GM20431 (cell line): ENCODE measurements at regions not wholly inside any gene's neighbourhood (a gene's known extent, or its start where the extent isn't known, plus 50 kb on each side); places are given as distances from the start of the nearest gene placed in this dataset.
"Not testable (repeated sequence)": the region's sequence is repeated elsewhere in the genome, so short reads cannot be mapped to it uniquely, and the experiment has no call there.

Experiments
- in situ Hi-C: fragments of 300-500 bp; cut with MseI, MboI; formaldehyde crosslinking; loops from one replicate; pipeline ENCODE4 v1.15.0; 2020; ENCODE audit warnings: low sequenced_read_pairs; ENCODE audit not compliant: unreplicated experiment

GRCh38 chr3:88876724-88877123 lies 230.7 kb upstream of the EPHA3 start:
- in situ Hi-C loops: no loop called here

GRCh38 chr3:88879905-88880304 lies 227.5 kb upstream of the EPHA3 start:
- in situ Hi-C loops: no loop called here

DNA sequence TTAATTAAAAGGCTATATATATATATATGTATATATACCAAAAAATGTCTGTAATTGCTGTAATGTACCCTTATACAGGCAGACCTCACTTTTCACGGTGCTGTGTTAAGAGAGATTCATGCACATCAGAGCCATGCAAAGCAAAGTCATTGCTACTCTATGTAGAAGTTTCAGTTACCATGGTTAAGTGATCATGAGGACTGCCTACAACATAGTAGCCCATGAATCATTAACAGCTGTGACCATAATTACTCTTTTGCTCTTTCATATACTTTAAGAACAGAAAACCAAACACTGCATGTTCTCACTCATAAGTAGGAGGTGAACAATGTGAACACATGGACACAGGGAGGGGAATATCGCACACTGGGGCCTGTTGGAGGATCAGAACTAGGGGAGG lies 225.3 kb upstream of the EPHA3 start:
- in situ Hi-C loops: no loop called here

GRCh38 chr3:88886624-88887023 lies 220.8 kb upstream of the EPHA3 start:
- in situ Hi-C loops: not testable (repeated sequence)

GRCh38 chr3:88896026-88896425 lies 211.4 kb upstream of the EPHA3 start:
- in situ Hi-C loops: no loop called here

GRCh38 chr3:88912294-88912877 lies 195.0 kb upstream of the EPHA3 start:
- in situ Hi-C loops: no loop called here

DNA sequence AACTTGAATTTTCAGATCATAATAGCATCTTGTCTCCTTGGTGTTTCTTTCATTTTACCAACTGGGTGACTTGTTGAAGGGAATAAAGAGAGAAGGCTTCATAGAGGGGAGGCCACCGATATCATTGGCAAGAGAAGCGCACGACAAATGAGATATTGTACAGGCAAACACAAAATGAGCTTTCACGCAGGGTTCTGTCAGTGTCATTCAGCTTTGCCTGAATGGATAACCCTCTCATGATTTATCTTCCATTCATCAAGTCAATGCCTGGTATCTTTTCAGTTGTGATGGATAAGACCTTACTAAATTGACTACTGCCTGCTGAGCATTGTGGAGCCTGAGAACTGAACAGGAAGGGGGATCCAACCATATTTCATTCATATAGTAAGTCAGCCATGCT lies 188.6 kb upstream of the EPHA3 start:
- in situ Hi-C loops: no loop called here

DNA sequence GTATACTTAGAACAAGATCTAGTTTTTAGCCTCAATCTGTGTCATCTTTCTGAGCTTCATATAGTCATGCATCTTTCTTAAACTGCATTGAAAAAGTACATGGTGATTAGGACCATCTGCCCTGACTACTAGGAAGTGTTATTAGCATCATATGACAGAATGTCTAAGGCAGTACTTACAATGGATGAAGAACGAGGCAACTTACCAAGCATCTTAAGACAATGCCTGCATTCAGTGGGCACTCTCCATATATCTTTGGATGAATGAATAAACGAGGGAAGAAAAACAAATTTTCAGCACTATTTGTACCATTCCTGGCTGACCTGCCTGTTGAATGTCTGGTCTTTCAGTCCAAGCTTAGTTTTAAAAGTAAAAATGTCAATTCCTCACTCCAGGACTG lies 185.4 kb upstream of the EPHA3 start:
- in situ Hi-C loops: no loop called here

- in situ Hi-C loops: no loop called here
Observed at GRCh38 chr3:88926221-88926620, 181.2 kb upstream of the EPHA3 start.

GRCh38 chr3:88930611-88931010 lies 176.8 kb upstream of the EPHA3 start:
- in situ Hi-C loops: no loop called here

DNA sequence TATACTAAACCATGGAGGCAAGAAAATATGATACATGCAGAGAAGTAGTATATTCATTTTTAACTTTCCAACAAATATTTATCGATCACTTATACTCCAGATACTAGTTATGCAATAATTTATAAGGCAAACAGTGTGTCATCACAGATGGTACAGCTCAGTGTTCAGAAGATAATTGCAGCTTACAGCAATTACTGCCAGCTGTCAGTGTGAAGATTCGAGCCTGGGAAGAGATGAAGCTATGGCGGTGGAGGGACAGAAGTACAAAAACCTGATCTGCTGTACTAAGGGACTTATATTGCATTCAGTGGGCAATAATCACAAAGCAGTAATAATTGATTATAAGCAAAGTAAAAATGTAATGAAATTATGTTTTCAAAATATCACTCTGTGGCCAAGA lies 170.6 kb upstream of the EPHA3 start:
- in situ Hi-C loops: no loop called here

DNA sequence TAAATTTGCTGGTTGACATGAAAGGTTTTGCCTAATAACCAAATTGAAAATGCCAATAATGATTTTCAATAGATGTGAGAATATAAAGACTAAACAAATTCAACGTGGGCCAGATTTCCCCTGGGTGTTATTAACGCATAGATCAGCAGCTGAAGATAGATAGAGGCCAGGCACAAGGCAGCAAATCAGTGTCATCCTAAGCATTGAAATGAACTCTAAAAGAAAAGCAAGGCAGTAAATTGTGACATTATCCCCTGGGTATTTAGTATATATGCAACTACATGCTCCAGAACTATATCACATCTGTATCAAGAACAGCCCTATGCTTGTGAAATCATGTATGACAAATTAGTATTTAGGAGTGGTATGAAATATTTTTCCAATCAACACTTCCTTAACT lies 167.1 kb upstream of the EPHA3 start:
- in situ Hi-C loops: no loop called here

- in situ Hi-C loops: no loop called here
Observed at GRCh38 chr3:88947013-88947412, 160.4 kb upstream of the EPHA3 start.

- in situ Hi-C loops: no loop called here
Observed at GRCh38 chr3:88954853-88955252, 152.6 kb upstream of the EPHA3 start.

- in situ Hi-C loops: no loop called here
Observed at GRCh38 chr3:88955274-88955673, 152.1 kb upstream of the EPHA3 start.

DNA sequence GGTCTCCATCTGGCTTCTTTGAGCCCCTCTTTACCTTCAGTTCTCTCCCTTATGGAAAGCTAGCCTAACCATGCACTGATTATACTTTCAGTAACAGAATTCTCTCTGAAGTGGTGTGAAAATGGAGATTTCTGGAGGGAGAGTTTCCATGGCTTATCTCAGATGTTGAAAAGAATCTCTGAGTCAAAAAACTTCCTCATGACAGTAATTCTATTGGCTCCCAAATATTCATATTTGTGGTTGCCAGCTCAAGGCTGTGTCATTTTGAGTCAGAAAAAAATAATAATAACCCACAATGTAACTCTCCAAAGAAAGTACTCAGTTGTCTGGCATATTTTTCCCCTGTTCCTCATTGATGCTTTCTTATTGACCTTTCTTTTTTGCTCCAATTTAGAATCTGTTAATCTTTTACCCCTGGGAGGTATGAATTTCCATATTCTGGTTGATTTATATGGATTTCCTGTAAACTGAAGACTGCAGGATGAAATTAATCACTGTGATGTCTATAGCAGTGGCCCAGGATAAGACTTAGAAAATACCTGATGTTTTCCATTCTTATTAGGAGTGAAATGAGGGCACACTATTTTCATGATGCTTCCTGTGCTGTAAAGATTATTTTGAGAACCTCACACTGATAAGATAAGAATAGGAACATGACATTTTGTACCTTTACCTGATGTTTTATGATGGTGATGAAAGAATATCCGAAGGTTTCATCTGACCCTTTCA lies 149.5 kb upstream of the EPHA3 start:
- in situ Hi-C loops: no loop called here

DNA sequence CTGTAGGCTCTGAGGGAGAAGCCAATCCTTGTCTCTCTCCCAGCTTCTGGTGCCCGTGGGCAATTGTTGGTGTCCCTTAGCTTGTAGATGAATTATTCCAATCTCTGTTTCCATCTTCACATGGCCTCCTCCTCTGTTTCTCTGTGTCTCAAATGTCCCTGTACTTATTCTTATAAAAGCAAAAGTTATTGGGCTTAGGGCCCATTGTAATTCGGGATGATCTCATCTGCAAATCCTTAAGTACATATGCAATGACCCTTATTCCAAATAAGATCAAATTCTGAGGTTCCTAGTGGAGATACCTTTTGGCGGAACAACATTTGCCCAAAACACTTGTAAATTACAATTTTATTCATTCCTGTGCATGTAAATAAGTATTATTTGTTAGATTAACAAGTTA lies 147.4 kb upstream of the EPHA3 start:
- in situ Hi-C loops: no loop called here

DNA sequence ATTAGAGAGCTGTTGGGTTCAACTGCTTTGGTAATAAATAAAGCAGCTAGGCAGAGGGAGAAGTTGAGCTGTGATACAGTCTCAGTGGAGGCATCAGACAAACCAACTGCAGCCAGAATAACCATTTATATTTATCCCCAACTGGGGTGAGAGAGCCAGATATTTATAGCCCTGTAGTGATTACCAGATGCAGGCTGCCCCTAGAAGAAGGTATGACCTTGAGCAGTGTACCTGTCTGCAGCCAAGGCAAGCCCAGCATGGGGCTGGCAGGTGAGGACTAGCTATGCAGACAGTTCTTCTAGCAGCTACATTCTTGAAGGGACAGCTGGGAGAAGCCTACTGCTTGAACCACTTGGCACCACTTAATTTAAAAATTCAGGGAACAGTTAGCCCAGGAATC lies 144.4 kb upstream of the EPHA3 start:
- in situ Hi-C loops: no loop called here

- in situ Hi-C loops: no loop called here
Observed at GRCh38 chr3:88979760-88980159, 127.7 kb upstream of the EPHA3 start.

GRCh38 chr3:88983458-88983857 lies 124.0 kb upstream of the EPHA3 start:
- in situ Hi-C loops: no loop called here

GRCh38 chr3:88984256-88984655 lies 123.2 kb upstream of the EPHA3 start:
- in situ Hi-C loops: no loop called here

DNA sequence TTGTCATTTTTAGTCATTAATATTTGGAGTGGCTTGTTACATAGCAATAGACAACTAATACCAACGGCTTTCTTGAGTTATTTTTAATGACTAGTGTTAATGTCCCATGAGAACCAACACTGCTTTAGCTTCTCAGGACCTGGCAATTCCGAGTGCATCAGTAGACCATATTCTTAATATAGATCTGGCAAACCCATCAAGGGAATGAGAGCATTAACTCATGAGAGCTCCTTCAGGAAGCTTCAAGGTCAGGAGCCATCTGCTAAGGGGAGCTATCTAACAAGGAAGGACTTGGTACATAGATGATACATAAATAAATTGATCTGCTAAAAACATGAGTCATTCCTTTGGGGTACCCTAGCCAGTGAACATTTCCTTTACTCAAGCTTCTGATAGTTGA lies 122.6 kb upstream of the EPHA3 start:
- in situ Hi-C loops: no loop called here
